GM19468 (cell line): ENCODE measurements at regions not wholly inside any gene's neighbourhood (a gene's known extent, or its start where the extent isn't known, plus 50 kb on each side); places are given as distances from the start of the nearest gene placed in this dataset.
"Not testable (repeated sequence)": the region's sequence is repeated elsewhere in the genome, so short reads cannot be mapped to it uniquely, and the experiment has no call there.

Experiments used
- ATAC-seq: cut with Tn5 transposase; IDR thresholded peaks from one replicate; pipeline ENCODE4 v1.9.1; 2021; ENCODE audit warnings: mild to moderate bottlenecking, moderate library complexity, moderate number of reproducible peaks; ENCODE audit not compliant: unreplicated experiment; ENCODE audit errors: extremely low read depth

DNA sequence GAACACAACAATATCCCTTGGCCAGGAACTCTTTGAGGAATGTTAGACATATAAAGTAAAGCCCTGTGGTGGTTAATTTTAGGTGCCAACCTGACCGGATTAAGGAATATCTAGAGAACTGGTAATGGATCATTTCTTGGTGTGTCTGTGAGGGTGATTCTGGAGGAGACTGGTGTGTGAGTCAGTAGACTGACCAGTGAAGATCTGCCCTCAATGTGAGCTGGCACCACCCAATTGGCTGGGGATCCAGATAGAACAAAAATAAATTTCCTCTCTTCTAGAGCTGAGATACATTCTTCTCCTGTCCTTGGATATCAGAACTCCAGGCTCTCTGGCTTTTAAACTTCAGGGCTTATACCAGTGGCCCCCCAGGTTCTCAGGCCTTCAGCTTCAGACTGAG lies 56.2 kb upstream of the TNPO1 start:
- no peak for ATAC-seq

DNA sequence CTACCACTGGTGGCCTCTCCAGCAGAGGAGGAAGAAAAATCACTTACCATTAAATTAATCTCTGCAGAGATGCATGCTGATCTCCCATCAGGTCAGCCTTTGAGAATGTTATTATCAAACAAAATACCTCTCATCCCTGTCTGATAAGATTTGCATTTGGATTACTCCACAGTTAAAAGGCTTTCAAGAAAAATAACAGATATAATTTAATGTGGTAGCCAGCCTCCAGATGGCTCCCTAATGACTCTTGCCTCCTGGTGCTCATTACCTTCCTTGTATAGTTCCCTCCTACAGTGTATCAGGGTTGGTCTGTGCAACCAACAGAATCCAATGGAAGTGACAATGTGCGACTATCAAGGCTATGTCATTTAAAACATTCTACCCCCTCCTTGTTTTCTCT lies 63.6 kb upstream of the TNPO1 start:
- no peak for ATAC-seq

DNA sequence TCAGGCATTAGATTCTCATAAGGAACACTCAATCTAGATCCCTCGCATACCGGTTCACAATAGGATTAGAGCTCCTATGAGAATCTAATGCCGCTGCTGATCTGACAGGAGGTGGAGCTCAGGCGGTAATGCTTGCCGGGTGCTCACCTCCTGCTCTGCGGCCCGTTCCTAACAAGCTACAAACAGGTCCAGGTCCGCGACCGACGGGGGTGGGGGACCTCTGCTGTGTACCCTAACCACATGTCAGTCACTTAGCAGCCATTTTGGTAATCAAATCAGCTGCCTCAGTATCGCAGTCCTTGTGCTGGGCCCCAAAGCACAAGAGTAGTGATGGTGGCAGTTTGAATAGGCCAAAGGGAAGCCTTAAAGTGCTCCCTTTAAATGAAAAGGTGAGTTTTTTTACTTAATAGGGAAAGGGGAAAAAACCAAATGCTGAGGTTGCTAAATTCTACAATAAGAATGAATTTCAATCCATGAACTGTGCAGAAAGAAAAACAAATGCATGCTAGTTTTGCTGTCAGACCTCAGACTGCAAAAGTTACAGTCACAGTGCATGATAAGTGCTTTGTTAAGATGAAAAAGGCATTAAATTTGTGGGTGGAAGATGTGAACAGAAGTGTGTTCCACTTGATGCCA lies 67.0 kb upstream of the TNPO1 start:
- ATAC-seq, result no peak

DNA sequence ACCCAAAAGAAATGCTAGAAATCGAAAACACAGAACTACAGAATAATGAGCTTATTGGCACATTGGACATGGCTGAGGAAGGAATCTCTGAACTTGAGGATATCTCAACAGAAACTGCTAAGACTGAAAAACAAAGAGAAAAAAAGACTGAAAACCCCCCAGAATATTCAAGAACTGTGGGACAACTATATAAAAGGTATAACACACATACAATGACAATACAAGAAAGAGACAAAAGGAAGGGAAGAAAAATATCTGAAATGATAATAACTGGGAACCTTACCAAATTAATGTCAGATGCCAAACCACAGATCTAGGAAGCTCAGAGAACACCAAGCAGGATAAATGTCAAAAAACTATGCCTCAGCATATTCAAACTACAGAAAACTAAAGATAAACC lies 68.6 kb upstream of the TNPO1 start:
- no peak for ATAC-seq

DNA sequence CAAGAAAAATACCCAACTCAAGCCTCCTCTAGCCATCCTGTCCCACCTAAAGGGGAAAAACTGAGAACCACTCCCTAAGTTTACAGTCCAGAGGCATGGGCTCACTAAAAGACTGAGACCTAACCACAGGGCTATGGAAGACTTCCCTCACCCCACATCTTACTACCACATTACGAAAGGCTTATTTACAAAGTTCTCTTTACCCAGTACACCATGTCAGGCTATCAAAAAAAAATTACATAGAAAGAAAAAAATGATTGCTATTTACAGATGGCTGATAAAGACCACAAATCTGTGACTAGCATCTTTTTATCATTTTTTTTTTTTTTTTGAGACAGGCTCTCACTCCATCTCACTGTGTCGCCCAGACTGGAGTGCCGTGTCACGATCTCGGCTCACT lies 69.7 kb upstream of the TNPO1 start:
- ATAC-seq, result no peak

DNA sequence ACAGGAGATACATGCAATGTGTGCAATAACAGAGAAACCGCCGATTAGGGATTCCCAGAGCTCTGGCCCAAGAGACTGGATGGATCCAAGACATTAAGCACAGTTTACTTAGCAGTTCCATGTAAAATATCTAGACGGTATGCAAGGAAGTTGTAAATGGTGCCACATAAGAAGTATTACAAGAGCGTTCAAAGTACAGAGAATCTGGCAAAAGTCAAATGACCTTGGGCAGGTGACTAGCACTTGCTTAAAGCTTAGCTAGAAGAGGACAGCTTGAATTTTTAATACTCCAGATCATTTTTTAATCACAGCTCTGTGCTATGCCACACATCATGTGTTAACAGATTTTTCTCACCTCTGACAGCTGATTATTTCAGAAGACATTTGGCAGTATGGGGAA lies 72.3 kb upstream of the TNPO1 start:
- ATAC-seq, result no peak

DNA sequence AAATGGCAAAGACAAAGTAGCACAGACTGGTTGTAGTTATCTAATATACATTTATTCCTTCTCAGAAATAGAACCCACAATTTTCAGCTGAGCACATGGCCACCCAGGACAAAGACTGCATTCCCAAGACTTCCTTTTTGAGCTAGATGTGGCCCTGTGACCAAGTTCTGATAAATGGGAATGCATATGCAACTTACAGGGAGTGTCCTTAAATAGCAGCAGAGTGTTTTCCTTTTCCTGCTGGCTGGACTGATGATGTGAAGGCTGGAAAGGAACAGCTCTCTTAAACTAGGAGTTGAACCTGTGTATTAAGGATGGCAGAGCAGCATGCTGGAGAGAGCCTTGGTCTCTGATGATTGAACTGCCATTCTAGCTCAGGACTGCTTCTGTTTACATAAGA lies 74.7 kb upstream of the TNPO1 start:
- no peak for ATAC-seq

DNA sequence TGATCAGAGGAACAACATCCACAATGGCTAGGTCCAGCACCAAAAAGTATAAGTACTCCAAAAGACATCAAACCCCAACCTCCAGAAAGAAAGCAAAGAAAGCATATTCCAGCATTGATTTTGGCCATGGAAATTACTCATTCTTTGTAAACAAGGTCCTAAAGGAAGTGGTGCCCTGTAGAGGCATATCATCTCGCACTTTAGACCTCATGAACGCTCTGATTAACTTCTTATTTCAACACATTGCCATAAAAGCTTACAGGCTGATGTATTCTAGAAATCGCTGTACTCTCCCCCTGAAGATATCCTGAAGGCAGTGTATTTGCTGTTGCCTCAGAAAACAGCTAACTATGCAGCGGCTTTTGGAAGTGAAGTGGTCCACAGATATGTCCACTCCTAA lies 82.7 kb upstream of the TNPO1 start:
- ATAC-seq, result no peak

DNA sequence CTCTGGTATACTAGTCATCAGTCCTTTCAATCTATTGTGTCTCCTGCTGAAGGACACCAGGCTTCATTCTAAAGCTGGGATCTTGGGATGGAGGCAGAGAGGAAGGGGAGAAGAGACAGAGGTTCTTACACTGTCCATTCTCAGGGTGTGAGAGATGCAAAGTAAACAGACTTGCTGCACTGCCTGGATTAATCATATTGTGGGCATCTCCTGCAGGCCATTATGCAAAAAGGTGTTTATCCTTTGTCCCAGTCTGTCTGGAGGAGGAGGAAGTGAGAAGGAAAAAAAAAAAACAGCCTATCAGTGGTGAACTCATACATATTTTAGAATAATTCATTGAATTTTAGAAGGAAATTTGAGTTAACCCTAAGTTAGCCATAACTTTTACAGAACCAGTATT lies 92.9 kb upstream of the TNPO1 start:
- ATAC-seq, result no peak

DNA sequence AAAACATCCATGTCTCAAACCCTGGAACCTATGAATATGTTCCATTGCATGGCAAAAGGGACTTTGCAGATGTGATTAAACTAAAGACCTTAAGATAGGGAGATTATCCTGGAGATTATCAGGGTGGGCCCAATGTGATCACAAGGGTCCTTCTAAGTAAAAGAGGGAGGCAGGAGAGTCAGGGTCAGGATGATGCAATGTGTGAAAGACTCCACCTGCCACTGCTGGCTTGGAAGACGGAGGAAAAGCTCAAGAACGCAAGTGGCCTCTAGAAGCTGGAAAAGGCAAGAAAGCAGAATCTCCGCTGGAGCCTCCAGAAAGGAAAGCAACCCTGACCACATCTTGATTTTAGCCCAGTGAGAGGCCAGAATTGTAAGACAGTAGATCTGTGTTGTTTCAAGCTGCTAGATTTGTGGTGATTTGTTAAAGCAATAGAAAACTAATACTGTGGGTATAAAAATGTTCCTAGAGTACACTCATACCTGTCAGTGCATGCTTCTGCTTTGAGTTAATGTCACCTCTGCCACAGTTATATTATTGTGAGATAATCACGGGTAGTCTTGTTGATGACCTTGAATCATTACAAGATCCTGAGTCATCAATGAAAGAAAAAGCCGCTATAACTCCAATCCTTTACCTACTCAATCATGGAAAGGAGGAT lies 93.5 kb upstream of the TNPO1 start:
- no peak for ATAC-seq

DNA sequence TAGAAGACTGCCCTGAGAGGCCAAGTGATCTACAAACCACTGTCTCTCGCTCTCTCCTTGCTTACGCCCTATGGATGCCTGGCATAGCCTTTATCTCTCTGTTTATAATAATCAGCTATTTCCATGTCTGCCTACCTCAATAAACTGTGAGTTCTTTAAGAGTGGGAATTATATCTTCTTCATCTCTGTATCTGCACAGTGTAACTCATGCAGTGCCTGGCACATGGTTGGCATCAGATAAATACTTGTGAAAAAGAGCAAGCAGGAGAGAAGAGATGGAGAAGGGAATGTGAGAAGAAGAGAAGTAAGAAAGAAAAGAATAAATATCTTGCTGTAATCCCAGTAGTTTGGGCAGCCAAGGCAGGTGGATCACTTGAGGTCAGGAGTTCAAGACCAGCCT lies 94.6 kb upstream of the TNPO1 start:
- no peak for ATAC-seq

DNA sequence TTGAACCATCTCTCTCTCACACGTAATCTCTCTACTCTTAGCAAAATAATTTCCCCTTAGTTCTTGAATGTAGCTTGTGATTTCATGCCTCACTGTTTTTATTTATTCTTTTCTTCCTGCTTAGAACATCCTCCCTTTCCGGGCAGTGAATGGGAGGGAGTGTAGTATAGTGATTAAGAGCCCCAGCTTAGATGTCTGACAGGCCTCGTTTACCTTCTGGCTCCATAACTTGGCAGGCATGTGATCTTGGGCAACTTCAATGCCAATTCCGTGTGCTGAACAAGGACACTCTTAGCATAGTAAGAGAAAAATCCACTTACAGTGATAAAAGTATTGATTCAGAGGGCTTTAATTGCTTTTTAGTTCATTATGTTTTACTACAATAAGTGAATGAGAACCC lies 96.3 kb upstream of the TNPO1 start:
- ATAC-seq, result no peak

DNA sequence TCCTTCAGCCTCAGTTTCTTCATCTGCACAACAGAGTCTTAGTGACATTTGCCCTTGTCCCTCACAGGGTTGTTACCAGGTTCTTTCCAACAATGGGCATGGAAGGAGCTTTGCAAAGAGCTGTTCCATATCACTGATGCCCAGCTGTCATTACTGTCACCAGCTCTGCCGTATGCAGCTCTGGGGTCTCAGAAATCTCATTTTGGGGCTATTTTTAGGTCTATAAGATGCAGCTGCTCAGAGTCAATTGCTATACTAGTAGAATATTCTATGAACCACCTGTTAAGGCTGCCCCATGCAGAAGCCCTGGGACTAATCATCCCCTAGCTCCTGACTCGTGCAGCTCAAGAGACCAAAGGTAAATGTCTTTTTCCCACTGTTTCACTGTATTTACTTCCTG lies 105.1 kb upstream of the TNPO1 start:
- ATAC-seq, result no peak

DNA sequence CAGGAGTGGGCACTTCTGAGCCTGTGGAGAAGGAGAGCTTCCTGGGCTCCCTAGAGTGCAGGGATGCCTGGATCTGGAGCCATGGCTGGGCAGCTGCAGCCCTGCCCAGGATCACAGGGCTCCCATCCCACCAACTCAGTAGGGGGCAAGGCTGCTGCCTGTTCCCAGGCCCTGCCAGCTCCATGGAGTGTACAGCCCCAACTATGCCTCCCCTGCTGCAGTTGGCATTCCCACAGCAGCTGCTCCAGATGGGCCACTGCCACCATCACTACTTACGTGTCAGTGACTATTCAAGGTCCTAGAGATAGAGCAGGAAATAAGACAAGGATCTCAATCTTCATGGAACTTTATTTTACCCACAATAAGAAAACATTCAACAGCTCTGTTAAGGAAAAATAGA lies 107.1 kb upstream of the TNPO1 start:
- no peak for ATAC-seq

DNA sequence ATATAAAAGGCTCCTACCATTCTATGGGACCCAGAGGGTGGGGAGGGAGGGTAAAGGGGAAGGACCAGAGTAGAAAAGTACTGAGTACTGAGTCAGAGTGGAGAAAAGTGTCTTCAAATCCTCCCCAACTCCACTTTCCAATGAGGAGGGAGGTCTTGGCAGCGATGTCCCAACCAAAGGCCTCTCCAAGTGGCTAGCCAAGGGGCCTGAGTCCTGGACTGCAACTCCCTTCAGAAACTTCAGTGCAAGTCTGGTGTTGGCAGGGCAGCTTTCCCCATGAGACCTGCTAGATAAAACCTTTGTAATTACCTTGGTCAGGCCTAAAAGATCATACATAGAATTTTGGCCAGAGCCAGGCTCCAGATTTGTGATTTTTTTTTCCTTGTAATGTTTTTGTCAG lies 111.3 kb upstream of the TNPO1 start:
- ATAC-seq, result no peak

DNA sequence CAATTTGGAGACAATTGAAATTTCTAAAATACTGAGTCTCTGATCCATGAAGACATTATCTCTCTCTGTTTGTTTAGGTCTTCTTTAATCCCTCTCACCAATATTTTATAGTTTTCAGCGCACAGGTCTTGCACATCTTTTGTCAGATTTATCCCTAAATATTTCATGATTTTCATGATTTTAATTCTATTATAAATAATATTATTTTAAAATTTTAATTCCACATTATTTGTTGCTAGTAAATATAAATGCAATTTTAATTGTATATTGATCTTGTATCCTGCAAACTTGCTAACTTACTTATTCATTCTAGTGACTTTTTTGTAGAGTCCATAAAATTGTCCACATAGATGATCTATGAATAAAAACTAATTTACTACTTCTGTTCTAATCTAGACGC lies 112.6 kb upstream of the TNPO1 start:
- ATAC-seq, result no peak

DNA sequence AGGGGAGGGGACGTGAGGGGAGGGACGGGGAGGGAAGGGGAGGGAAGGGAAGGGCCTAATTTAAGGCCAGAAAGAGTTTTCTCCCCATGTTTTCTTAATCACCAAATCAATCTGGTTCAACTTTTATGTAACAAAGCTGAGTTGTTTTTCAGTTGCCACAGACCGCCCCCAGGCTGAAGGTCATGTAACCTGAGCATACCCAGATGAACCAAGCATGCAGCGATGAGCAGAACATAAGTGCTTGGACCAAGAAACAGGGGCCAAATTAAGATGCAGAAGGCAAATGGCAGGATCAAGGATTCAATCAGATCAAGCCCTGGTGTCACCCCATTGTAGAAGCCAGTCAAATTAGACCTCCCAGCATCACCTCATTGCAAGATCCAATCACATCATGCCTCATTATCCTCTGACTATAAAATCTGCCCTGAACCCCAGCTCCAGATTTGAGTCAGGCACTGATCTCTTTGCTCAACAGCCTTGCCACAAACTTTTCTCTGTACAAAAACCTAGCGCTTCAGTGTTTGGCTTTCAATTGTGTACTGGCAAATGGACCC lies 113.5 kb upstream of the TNPO1 start:
- ATAC-seq, result no peak

DNA sequence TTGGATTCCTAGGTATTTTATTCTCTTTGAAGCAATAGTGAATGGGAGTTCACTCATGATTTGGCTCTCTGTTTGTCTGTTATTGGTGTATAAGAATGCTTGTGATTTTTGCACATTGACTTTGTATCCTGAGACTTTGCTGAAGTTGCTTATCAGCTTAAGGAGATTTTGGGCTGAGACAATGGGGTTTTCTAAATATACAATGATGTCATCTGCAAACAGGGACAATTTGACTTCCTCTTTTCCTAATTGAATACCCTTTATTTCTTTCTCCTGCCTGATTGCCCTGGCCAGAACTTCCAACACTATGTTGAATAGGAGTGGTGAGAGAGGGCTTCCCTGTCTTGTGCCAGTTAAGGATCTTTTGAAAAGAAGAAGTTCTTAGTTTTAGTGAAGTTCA lies 114.4 kb upstream of the TNPO1 start:
- ATAC-seq, result not testable (repeated sequence)

DNA sequence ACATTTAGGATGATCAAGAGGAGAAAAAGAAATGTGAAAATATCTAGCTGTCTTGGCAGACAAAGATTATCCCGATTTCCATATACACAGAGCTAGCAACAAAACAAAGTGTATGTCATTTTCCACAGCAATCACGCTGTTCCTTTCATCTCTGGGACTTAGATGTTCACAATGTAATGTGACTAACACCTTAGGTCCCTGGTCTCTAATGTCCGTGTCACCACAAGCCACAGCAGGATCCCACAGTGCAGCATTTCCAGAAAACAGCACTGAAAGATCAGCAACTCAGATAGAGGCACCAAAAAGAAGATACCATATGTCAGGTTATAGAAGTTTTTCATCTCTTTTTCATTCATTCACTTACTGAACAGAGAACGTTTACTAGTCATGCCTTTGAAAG lies 118.0 kb upstream of the TNPO1 start:
- no peak for ATAC-seq

DNA sequence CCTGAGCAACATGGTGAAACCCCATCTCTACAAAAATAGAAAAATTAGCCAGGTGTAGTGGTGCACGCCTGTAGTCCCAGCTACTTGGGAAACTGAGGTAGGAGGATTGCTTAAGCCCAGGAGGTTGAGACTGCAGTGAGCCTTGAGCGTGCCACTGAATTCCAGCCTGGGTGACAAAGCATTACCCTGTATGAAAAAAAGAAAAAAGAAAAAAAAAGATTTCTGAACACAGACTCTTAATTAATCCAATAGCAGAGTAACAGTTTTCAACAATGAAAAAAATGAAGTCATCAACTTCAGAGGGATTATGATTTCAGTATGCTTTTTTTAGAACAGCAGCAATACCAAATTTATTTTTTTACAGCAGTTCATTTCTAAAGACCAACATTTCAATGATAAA lies 118.8 kb upstream of the TNPO1 start:
- ATAC-seq, result no peak

DNA sequence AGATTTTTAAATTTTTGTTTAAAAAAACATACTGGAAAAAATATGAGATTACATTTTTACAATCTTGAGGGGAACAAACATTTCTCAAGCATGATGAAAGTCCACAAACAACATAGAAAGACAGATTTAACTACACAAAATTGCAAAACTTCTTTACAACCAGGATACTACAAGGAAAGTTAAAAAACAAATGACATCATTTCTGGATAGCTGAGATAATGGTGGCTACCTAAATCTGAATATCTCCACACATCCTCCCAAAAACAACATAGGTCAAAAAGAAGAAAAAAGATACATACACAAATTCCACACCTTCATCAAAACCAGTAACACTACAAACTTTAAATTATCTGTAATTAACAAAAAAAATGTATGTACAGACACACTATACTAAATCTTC lies 120.8 kb upstream of the TNPO1 start:
- no peak for ATAC-seq

DNA sequence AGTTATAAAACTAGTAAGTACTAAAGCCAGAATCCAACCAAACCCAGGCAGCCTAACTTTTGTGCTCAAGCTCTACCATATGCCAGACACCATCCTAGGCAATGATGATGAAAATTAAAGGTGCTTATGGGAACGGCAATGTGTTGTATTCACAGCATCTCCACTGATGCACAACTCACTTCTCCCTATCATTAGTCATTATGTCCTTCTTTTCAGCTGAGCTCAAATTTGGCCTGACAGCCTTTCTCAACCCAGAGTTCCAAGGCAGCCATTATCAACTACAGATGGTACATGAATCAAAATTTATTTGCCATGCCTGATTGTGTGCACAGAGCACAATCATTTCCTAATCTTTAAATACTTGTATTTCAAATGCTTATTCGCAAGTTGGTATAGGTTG lies 121.6 kb upstream of the TNPO1 start:
- no peak for ATAC-seq
